Esophagus muscularis mucosa (tissue), 4 donors: ENCODE measurements at regions not wholly inside any gene's neighbourhood (a gene's known extent, or its start where the extent isn't known, plus 50 kb on each side); places are given as distances from the start of the nearest gene placed in this dataset.
A peak's percentile ranks its signal among the peaks of the same experiment; 100 is the strongest.

Experiments
- DNase-seq: peaks from one replicate; pipeline ENCODE4 v3.0.0-alpha.2; 2017; ENCODE audit errors: extremely low spot score
- H3K27ac ChIP-seq, 4 donors: fragments of 200-600 bp; sonication (generic); replicated peaks in 1 of 4; 1 replicate in 3 of 4; 2 replicates in 1 of 4; pipeline ENCODE4 v1.5.1; 2016 to 2019; ENCODE audit warnings: mild to moderate bottlenecking in 1 of 4
- H3K27me3 ChIP-seq, 4 donors: fragments of 200-600 bp; sonication (generic); one replicate each; pipeline versions ENCODE4 v1.5.1 to v1.6.0; 2016 to 2019
- H3K36me3 ChIP-seq, 4 donors: fragments of 200-600 bp; sonication (generic); one replicate each; pipeline ENCODE4 v1.5.1; 2016 to 2019
- H3K4me1 ChIP-seq, 4 donors: fragments of 200-600 bp; sonication (generic); one replicate each; pipeline ENCODE4 v1.5.1; 2016 to 2019
- H3K4me3 ChIP-seq, 4 donors: fragments of 200-600 bp; sonication (generic); 1 replicate in 2 of 4; 2 replicates in 2 of 4; pipeline ENCODE4 v1.5.1; 2016 to 2019; ENCODE audit warnings: mild to moderate bottlenecking in 4 of 4, moderate library complexity in 1 of 4
- H3K9me3 ChIP-seq, 4 donors: fragments of 200-600 bp; sonication (generic); 1 replicate in 3 of 4; 2 replicates in 1 of 4; pipeline ENCODE4 v1.5.1; 2016 to 2019
- EP300 ChIP-seq: sonication (generic); formaldehyde crosslinking; IDR thresholded peaks from one replicate; pipeline ENCODE4 v1.6.1; 2017; ENCODE audit warnings: antibody characterized with exemption
- POLR2A ChIP-seq: fragments of 450-650 bp; IDR thresholded peaks from one replicate; pipeline ENCODE4 v1.6.1; 2017; ENCODE audit warnings: antibody characterized with exemption, moderate library complexity, mild to moderate bottlenecking, low read depth
- POLR2AphosphoS5 ChIP-seq, 2 donors: sonication (generic); formaldehyde crosslinking; IDR thresholded peaks; one replicate each; pipeline ENCODE4 v1.6.1; 2017; ENCODE audit warnings: antibody characterized with exemption in 2 of 2
- WGBS: methylation state at CpG from one replicate; pipeline ENCODE4 v1.1.5; 2018; 5-methylcytosine and 5-hydroxymethylcytosine counted together
- intact Hi-C: fragments of 100-400 bp; cut with DNase I; formaldehyde crosslinking; loops from one replicate; pipeline ENCODE4 v1.15.1; 2023
- TF ChIP-seq, protein P1 (sequence below), 3 experiments: fragments of 200-600 bp in 2 of 3; fragments of 450-650 bp in 1 of 3; sonication (generic) in 2 of 3; IDR thresholded peaks; one replicate each; pipeline ENCODE4 v1.5.1; 2017 to 2019; ENCODE audit warnings: antibody characterized with exemption in 3 of 3, mild to moderate bottlenecking in 2 of 3, moderate library complexity in 1 of 3

DNA sequence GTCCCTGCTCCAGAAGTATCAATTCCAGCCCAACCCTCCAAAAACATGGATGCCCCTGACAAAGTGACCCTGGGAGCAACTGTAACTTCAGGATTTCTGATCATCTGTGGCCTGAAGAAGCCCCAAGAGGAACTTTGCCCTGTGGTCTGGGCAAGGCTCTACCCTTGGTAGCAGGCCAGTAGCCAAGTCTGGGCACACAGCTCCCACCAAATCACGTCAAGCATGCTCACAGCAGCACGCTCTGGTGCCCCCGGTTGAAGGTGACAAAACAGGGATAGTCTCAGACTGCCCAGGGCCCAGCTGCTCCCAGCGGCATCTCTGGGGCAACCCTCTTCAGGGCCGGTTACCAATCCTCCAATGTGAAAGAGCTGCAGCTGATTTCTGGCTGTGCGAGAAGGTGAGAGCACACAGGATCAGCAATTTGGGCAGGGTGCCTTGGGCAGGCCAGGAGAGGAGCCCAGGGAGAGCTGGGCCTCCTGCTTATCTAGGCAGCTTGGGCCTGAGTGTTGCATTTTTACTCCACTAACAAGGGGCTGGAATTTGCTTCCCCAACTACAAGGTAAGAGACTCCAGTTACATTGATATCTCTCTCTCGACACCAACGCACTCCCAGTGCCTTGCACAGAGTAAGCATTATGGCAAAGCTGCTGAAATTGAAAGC, 418.1 kb downstream of the BCOR start:
- WGBS = 80% methylated on average over 5 of the region's 8 CpGs
- no peak overlapping the region for H3K4me3 ChIP-seq
- intact Hi-C loops = no loop called here
- H3K27ac ChIP-seq = no peak overlapping the region
- TF ChIP-seq, protein P1, sequence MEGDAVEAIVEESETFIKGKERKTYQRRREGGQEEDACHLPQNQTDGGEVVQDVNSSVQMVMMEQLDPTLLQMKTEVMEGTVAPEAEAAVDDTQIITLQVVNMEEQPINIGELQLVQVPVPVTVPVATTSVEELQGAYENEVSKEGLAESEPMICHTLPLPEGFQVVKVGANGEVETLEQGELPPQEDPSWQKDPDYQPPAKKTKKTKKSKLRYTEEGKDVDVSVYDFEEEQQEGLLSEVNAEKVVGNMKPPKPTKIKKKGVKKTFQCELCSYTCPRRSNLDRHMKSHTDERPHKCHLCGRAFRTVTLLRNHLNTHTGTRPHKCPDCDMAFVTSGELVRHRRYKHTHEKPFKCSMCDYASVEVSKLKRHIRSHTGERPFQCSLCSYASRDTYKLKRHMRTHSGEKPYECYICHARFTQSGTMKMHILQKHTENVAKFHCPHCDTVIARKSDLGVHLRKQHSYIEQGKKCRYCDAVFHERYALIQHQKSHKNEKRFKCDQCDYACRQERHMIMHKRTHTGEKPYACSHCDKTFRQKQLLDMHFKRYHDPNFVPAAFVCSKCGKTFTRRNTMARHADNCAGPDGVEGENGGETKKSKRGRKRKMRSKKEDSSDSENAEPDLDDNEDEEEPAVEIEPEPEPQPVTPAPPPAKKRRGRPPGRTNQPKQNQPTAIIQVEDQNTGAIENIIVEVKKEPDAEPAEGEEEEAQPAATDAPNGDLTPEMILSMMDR (IDR thresholded peaks at IDR 0.05) = no peak
- no peak for TF ChIP-seq POLR2A
- no peak for TF ChIP-seq POLR2AphosphoS5 (IDR thresholded peaks at IDR 0.05)
- no peak for TF ChIP-seq EP300
- DNase-seq = no peak
- no peaks in the 10 kb centered on the region for H3K9me3 ChIP-seq
- H3K4me1 ChIP-seq = peaks cover 0 to 10% (median 0%) of the 10 kb centered on the region in 4 donors
- no peaks in the 10 kb centered on the region for H3K27me3 ChIP-seq
- H3K36me3 ChIP-seq = no peaks in the 10 kb centered on the region

DNA sequence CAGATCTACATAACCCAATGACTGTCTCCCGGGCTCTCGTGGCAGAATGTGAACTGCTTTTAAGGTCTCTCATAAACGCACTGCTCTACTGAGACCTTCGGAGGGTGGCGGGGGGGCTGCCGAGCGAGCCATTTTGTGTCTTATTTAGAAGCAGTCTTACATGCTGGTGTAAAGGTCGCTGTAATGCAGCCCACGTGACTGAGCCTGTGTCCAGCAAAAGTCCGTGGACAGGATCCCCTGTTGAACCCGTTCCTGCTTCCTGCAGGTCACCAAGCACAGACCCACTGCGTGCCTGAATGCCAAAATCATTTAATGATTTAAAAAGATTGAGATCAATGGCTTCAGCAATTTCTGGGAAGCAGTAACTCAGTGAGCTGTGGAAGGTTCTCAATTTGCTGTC, 415.9 kb downstream of the BCOR start:
- no peak for DNase-seq
- intact Hi-C loops = no loop called here
- WGBS = 77% methylated on average over 7 of the region's 12 CpGs
- H3K4me1 ChIP-seq = peaks cover 0 to 10% (median 0%) of the 10 kb centered on the region in 4 donors
- TF ChIP-seq POLR2AphosphoS5 (IDR thresholded peaks at IDR 0.05) = no peak
- no peak for TF ChIP-seq EP300
- TF ChIP-seq, protein P1 (IDR thresholded peaks at IDR 0.05) = no peak
- TF ChIP-seq POLR2A = no peak
- no peaks in the 10 kb centered on the region for H3K36me3 ChIP-seq
- H3K9me3 ChIP-seq = no peaks in the 10 kb centered on the region
- no peak overlapping the region for H3K27ac ChIP-seq
- H3K4me3 ChIP-seq = no peak overlapping the region
- H3K27me3 ChIP-seq = no peaks in the 10 kb centered on the region

DNA sequence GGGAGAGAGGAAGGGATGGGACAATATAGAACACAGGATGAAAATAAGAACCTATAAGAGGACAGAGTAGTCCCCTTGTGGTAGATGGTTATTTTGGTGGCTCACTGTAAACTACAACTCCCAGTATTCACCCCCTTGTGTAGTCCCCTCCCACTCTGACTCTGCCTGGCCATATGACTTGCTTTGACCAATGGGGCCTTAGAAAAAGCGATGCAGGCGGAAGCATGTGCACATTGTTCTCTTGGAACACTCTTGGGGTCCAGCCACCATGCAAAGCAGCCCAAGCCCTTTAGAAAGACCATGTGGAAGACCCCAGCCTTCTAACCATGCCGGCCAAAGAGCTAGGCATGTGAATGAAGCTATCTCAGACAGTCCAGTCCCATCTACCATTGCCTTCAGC, 415.0 kb downstream of the BCOR start:
- H3K27me3 ChIP-seq = no peaks in the 10 kb centered on the region
- no peaks in the 10 kb centered on the region for H3K9me3 ChIP-seq
- H3K4me3 ChIP-seq = no peak overlapping the region
- no peaks in the 10 kb centered on the region for H3K36me3 ChIP-seq
- DNase-seq = no peak
- H3K27ac ChIP-seq = no peak overlapping the region
- intact Hi-C loops = no loop called here
- peaks cover 5 to 17% (median 7%) of the 10 kb centered on the region in 4 donors for H3K4me1 ChIP-seq
- WGBS = 88% methylated on average over 1 of the region's 3 CpGs
- TF ChIP-seq POLR2AphosphoS5 (IDR thresholded peaks at IDR 0.05) (no peak), POLR2A (no peak), EP300 (no peak)
- TF ChIP-seq, protein P1 (IDR thresholded peaks at IDR 0.05) = no peak

DNA sequence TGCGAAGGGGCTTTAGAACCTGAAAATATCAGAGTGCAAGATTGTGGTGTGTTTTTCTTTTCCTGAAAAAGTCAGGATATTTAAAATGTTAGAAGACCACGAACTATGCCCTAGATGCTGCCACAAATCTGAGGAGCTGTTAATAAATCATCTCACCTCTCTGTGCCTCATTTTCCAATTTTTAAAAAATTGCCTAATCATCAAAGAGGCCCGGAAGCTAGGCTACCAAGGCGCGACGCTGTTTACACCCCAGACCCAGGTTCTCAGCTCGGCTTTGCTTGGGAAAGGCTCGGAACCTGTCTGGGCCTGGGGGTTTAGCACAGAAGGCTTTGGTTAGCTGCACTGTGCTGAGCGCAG, 409.6 kb downstream of the BCOR start:
- Histone ChIP-seq H3K27me3 (no peaks in the 10 kb centered on the region), H3K36me3 (no peaks in the 10 kb centered on the region), H3K4me1 (peaks cover 13 to 25% (median 22%) of the 10 kb centered on the region in 4 donors), H3K9me3 (peaks cover 0 to 14% (median 0%) of the 10 kb centered on the region in 4 donors), H3K27ac (peak overlapping the region; percentile 52 to 78 (median 67)), H3K4me3 (peak overlapping the region; percentile 55 to 64 (median 58))
- no peak for TF ChIP-seq POLR2A
- TF ChIP-seq, protein P1 (IDR thresholded peaks at IDR 0.05) = no peak
- no peak for TF ChIP-seq EP300
- no peak for TF ChIP-seq POLR2AphosphoS5 (IDR thresholded peaks at IDR 0.05)
- WGBS = 59% methylated on average over 9 of the region's 9 CpGs
- no peak for DNase-seq
- intact Hi-C loops = no loop called here
